Ectodermal cell (in vitro differentiated cells): ENCODE measurements at regions not wholly inside any gene's neighbourhood (a gene's known extent, or its start where the extent isn't known, plus 50 kb on each side); places are given as distances from the start of the nearest gene placed in this dataset.

Experiments used
- H3K27ac ChIP-seq: 2 replicates; pipeline ENCODE4 v1.7.0; 2013; ENCODE audit warnings: mild to moderate bottlenecking, low read depth, low read length; ENCODE audit not compliant: insufficient read depth, poor library complexity, severe bottlenecking
- H3K27me3 ChIP-seq: 2 replicates; pipeline ENCODE4 v1.7.0; 2013; ENCODE audit warnings: mild to moderate bottlenecking, low read length; ENCODE audit not compliant: insufficient read depth, control insufficient read depth, poor library complexity, severe bottlenecking
- H3K36me3 ChIP-seq: one replicate; pipeline ENCODE4 v1.7.0; 2013; ENCODE audit warnings: low read length; ENCODE audit not compliant: control insufficient read depth, insufficient read depth
- H3K4me1 ChIP-seq: one replicate; pipeline ENCODE4 v1.7.0; 2013; ENCODE audit warnings: low read length; ENCODE audit not compliant: control insufficient read depth, insufficient read depth
- H3K4me3 ChIP-seq: 2 replicates; pipeline ENCODE4 v1.7.0; 2013; ENCODE audit warnings: low read depth, low read length, control low read depth; ENCODE audit not compliant: insufficient read depth
- H3K9me3 ChIP-seq: 2 replicates; pipeline ENCODE4 v1.7.0; 2013; ENCODE audit warnings: mild to moderate bottlenecking, low read length, moderate library complexity; ENCODE audit not compliant: control insufficient read depth
- WGBS, 2 experiments: methylation state at CpG; one replicate each; pipeline ENCODE4 v1.1.7; 2013; ENCODE audit warnings: missing lambda C conversion rate in 2 of 2; 5-methylcytosine and 5-hydroxymethylcytosine counted together

- Histone ChIP-seq H3K9me3 (no peaks in the 10 kb centered on the region), H3K36me3 (no peaks in the 10 kb centered on the region), H3K4me1 (no peaks in the 10 kb centered on the region), H3K4me3 (no peak overlapping the region), H3K27me3 (no peaks in the 10 kb centered on the region), H3K27ac (no peak overlapping the region)
- 82 to 87% methylated on average over 4 of the region's 4 CpGs for WGBS, 2 experiments
Measured at GRCh38 chr4:153997516-153997915, 208.6 kb upstream of the SFRP2 start.

DNA sequence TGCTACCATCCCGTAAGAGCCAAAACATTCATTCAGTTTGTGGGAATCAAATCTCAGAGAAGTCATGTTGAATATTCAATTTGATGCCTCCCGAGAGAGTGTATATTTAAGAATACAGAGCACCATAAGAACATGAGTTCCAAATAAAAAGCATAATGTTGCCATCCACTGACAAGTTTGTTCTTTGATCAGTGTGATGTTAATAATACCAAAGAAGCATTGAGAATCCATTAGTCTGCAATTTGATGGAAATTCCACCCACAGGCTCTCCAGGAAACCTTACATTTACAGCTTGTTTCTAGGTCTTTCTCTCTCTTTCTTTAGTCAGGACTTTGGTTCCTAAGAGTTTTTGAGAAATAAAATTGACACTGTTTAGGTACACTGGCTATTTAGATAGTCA is 200.6 kb upstream of the SFRP2 start:
- no peaks in the 10 kb centered on the region for H3K4me1 ChIP-seq
- peak overlapping the region; percentile 87 for H3K27ac ChIP-seq
- no peak overlapping the region for H3K4me3 ChIP-seq
- no peaks in the 10 kb centered on the region for H3K9me3 ChIP-seq
- no peaks in the 10 kb centered on the region for H3K36me3 ChIP-seq
- WGBS, 2 experiments: 97 to 100% methylated on average over 2 of the region's 2 CpGs
- no peaks in the 10 kb centered on the region for H3K27me3 ChIP-seq

- Histone ChIP-seq H3K4me3 (no peak overlapping the region), H3K9me3 (no peaks in the 10 kb centered on the region), H3K4me1 (no peaks in the 10 kb centered on the region), H3K27me3 (no peaks in the 10 kb centered on the region), H3K36me3 (no peaks in the 10 kb centered on the region), H3K27ac (peak overlapping the region; percentile 87)
- whole genome bisulfite sequencing, 2 experiments: 86 to 90% methylated on average over 9 of the region's 9 CpGs
Measured at GRCh38 chr4:153988492-153989363, 199.8 kb upstream of the SFRP2 start.

GRCh38 chr4:153987291-153987690 is 198.4 kb upstream of the SFRP2 start:
- WGBS, 2 experiments: 93 to 100% methylated on average over 1 of the region's 1 CpG
- Histone ChIP-seq H3K36me3 (no peaks in the 10 kb centered on the region), H3K9me3 (no peaks in the 10 kb centered on the region), H3K4me3 (no peak overlapping the region), H3K27ac (no peak overlapping the region), H3K27me3 (no peaks in the 10 kb centered on the region), H3K4me1 (no peaks in the 10 kb centered on the region)

DNA sequence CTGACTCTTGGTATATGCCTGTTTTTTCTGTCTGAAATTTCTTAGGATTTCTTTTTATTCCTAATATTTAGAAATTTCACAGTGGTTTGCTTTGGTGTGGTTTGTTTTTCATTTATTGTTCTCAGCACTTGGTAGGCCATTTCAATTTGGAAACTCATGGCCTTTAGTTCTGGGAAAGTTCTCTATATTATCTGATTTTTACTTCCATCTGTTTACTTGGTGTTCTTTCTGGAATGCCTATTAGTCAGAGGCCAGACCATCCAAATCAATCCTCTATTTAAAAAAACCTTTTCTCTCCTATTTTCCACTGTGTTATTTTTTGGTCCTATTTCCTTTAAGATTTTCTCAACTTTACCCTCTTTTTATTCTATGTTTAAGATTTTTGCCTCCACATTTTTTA is 188.1 kb upstream of the SFRP2 start:
- Histone ChIP-seq H3K9me3 (no peaks in the 10 kb centered on the region), H3K27ac (no peak overlapping the region), H3K4me3 (no peak overlapping the region), H3K27me3 (no peaks in the 10 kb centered on the region), H3K36me3 (no peaks in the 10 kb centered on the region), H3K4me1 (no peaks in the 10 kb centered on the region)

DNA sequence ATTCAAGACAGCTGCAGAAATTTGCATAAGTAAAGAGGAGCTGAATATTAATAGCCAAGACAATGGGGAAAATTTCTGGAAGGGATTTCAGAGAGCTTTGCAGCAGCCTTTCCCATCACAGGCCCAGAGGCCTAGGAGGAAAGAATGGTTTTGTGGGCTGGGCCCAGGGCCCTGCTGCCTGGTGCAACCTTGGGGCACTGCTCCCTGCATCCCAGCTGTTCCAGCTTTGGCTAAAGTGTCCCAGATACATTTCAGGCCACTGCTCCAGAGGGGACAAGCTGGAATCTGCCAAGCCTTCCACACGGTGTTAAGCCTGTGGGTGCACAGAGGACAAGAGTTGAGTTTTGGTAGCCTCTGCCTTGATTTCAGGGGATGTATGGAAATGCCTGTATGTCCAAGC is 185.6 kb upstream of the SFRP2 start:
- Histone ChIP-seq H3K9me3 (no peaks in the 10 kb centered on the region), H3K4me1 (no peaks in the 10 kb centered on the region)
- 93 to 97% methylated on average over 1 of the region's 1 CpG for WGBS, 2 experiments

DNA sequence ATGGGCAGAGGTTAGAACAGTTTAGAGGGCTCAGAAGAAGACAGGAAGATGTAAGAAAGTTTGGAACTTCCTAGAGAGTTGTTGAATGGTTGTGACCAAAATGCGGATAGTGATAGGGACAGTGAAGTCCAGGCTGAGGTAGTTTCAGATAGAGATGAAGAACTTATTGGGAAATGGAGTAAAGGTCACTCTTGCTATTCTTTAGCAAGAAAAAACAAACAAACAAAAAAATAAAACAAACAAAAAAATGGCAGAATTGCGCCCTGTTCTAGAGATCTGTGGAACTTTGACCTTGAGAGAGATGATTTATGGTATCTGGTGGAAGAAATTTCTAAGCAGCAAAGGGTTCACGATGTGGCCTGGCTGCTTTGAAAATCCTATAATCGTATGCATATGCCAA is 185.1 kb upstream of the SFRP2 start:
- WGBS, 2 experiments: 88 to 89% methylated on average over 4 of the region's 4 CpGs
- Histone ChIP-seq H3K4me1 (no peaks in the 10 kb centered on the region), H3K4me3 (no peak overlapping the region), H3K36me3 (no peaks in the 10 kb centered on the region), H3K9me3 (no peaks in the 10 kb centered on the region), H3K27me3 (no peaks in the 10 kb centered on the region), H3K27ac (no peak overlapping the region)

More for the DNA sequence above, 185.6 kb upstream of the SFRP2 start:
- no peaks in the 10 kb centered on the region for H3K27me3 ChIP-seq
- H3K36me3 ChIP-seq: no peaks in the 10 kb centered on the region
- H3K27ac ChIP-seq: no peak overlapping the region
- H3K4me3 ChIP-seq: no peak overlapping the region

DNA sequence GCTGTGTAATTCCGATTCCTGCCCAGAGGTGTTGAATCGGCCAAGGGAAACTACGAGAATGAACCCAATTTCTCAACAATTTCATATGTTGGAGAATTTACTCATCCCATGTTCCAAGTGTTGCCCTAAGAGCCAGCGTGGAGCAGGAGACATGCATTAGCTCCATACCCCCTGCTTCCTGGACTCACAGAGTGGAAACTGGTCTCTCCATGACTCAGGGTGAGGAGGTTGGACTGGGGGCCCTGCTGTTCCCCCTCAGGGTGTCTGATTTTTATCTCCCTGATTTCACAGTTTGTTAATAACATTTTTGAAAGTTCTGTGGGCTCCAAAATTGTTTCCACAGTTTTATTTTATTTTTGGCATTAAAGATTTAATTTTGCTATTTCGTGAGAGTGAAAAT is 183.0 kb upstream of the SFRP2 start:
- no peaks in the 10 kb centered on the region for H3K36me3 ChIP-seq
- 95 to 97% methylated on average over 5 of the region's 5 CpGs for WGBS, 2 experiments
- no peaks in the 10 kb centered on the region for H3K27me3 ChIP-seq
- no peak overlapping the region for H3K4me3 ChIP-seq
- H3K4me1 ChIP-seq: no peaks in the 10 kb centered on the region
- H3K27ac ChIP-seq: no peak overlapping the region
- no peaks in the 10 kb centered on the region for H3K9me3 ChIP-seq

DNA sequence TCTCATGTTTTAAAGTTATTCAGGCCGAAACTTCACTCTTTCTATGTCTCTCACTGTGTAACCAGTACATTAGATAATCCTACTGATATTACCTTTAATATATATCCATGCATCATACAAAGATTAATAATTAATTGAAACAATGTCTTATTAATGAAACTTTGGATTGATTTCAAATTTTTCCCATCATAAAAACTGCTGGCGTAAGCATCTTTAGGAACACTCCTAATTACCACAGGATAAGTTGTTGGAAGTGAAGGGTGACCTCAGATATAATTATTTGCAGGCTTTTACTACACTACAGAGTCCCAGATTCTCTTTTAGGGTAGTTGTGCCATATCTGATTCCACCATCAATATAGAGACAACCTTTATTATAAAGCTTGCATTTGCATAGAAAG is 181.3 kb upstream of the SFRP2 start:
- Histone ChIP-seq H3K9me3 (no peaks in the 10 kb centered on the region), H3K4me1 (no peaks in the 10 kb centered on the region), H3K27ac (no peak overlapping the region), H3K36me3 (no peaks in the 10 kb centered on the region), H3K27me3 (no peaks in the 10 kb centered on the region), H3K4me3 (no peak overlapping the region)
- 87 to 90% methylated on average over 1 to 2 of the region's 2 CpGs for whole genome bisulfite sequencing, 2 experiments

DNA sequence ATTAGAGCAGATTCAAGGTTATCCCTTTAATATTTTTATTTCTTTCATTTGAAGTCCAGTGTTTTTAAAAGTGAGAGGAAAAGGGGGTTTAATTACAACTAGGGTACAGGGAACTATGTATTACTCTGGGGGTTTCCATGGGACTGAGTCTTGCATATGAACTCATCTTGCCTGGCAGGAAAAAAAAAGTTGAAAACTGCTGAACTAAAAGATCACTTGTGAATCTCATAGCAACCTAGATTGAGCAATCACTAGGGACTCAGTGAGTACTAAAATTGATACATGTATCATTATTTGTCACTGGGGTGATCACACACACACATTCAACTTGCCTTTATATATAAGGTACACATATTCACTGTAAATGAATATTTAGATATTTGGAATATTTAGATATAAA is 180.7 kb upstream of the SFRP2 start:
- Histone ChIP-seq H3K4me1 (no peaks in the 10 kb centered on the region), H3K36me3 (no peaks in the 10 kb centered on the region), H3K9me3 (no peaks in the 10 kb centered on the region), H3K27me3 (no peaks in the 10 kb centered on the region), H3K4me3 (no peak overlapping the region), H3K27ac (no peak overlapping the region)

- no peak overlapping the region for H3K4me3 ChIP-seq
- H3K36me3 ChIP-seq: no peaks in the 10 kb centered on the region
- H3K9me3 ChIP-seq: no peaks in the 10 kb centered on the region
- H3K27ac ChIP-seq: no peak overlapping the region
- no peaks in the 10 kb centered on the region for H3K4me1 ChIP-seq
- H3K27me3 ChIP-seq: no peaks in the 10 kb centered on the region
Measured at GRCh38 chr4:153966641-153967040, 177.8 kb upstream of the SFRP2 start.
